BE2C (cell line): ENCODE measurements at regions not wholly inside any gene's neighbourhood (a gene's known extent, or its start where the extent isn't known, plus 50 kb on each side); places are given as distances from the start of the nearest gene placed in this dataset.

ENCODE experiments used
- DNase-seq: peaks from one replicate; pipeline ENCODE4 v3.0.0-alpha.2; 2020
- H3K27me3 ChIP-seq: fragments of 250-450 bp; sonication (Bioruptor Pico); 2 replicates; pipeline ENCODE4 v1.5.1; 2020; ENCODE audit warnings: mild to moderate bottlenecking
- H3K36me3 ChIP-seq: fragments of 250-450 bp; sonication (Bioruptor Pico); 2 replicates; pipeline ENCODE4 v1.5.1; 2020; ENCODE audit warnings: mild to moderate bottlenecking
- H3K4me1 ChIP-seq: fragments of 250-450 bp; sonication (Bioruptor Pico); 2 replicates; pipeline ENCODE4 v1.5.1; 2020
- H3K4me3 ChIP-seq: 2 replicates; pipeline ENCODE4 v1.5.1; 2011; ENCODE audit warnings: low read depth, low read length
- H3K9me3 ChIP-seq: fragments of 250-450 bp; sonication (Bioruptor Pico); 2 replicates; pipeline ENCODE4 v1.5.1; 2020
- CTCF ChIP-seq: IDR thresholded peaks from 2 replicates; pipeline ENCODE4 v1.5.1; 2012; ENCODE audit warnings: mild to moderate bottlenecking, low read depth, low read length

- Histone ChIP-seq H3K4me3 (no peak overlapping the region), H3K4me1 (no peaks in the 10 kb centered on the region), H3K36me3 (no peaks in the 10 kb centered on the region), H3K9me3 (no peaks in the 10 kb centered on the region), H3K27me3 (no peaks in the 10 kb centered on the region)
- TF ChIP-seq CTCF, result no peak
- DNase-seq, result no peak
These were observed 425.5 kb downstream of the RFC3 start for GRCh38 chr13:34243403-34243802.

DNA sequence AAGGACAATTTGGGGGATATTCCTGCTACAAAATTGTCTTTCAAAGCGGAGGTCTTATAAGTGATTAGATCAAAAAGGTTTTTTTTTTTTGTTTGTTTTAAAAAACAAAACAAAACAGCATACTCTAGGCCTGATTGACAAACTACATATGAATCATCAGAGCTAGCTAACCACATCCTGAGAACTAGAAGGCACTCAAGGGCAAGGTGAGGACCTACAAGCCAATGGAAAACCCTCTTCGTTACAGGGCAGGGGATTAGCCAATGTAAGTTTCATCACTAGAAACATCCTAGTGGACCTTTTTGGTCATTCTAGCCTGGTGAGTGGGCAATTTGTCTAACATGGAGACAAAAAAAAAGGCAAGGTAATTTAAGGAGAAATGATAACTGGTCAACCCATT lies 428.6 kb downstream of the RFC3 start:
- H3K4me3 ChIP-seq, result no peak overlapping the region
- TF ChIP-seq CTCF, result no peak
- no peak for DNase-seq

DNA sequence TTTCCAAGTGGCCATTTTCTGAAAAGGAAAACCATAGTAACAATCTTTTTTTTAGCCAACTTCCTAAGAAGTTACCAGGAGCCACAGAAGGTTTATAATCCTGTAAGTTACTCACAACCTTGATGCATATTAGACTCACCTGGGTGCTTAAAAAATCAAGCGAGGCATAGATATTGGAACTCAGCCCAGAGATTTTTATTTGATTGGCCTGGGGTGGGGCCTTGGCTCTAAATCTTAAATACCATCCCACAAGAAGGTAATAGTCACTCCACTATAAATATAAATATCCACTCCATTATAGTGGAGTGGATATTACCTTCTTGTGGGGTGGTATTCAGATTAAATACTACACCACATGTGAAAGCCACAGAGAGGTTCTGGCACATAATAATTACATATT lies 429.6 kb downstream of the RFC3 start:
- Histone ChIP-seq H3K9me3 (no peaks in the 10 kb centered on the region), H3K4me1 (no peaks in the 10 kb centered on the region), H3K27me3 (no peaks in the 10 kb centered on the region), H3K4me3 (no peak overlapping the region), H3K36me3 (no peaks in the 10 kb centered on the region)
- no peak for DNase-seq
- no peak for TF ChIP-seq CTCF

More for the DNA sequence above, 428.6 kb downstream of the RFC3 start:
- no peaks in the 10 kb centered on the region for H3K4me1 ChIP-seq
- no peaks in the 10 kb centered on the region for H3K9me3 ChIP-seq
- H3K36me3 ChIP-seq, result no peaks in the 10 kb centered on the region
- no peaks in the 10 kb centered on the region for H3K27me3 ChIP-seq

DNA sequence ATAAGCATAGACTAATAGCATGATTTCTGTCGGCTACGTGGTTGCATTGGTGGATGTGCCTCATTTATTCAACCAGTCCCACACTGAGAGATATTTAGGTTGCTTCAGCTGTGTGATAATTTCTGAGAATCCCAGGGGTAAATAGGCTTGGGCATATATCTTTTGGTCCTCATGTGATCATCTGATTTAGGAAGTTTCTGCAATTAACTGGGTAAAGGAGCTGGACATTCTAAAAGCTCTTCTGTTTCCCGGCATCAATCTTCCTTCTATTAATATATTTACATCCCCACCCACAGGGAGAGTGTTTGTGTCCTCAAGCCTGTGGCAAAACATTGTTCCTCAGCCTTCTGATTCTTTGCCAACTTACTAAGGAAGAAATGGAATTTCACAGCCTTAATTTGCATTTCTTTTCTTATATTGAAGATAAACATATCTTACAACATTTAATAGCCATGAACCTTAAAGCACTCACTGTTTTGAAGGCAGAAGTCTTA lies 431.6 kb downstream of the RFC3 start:
- Histone ChIP-seq H3K9me3 (no peaks in the 10 kb centered on the region), H3K4me1 (no peaks in the 10 kb centered on the region), H3K4me3 (no peak overlapping the region), H3K36me3 (no peaks in the 10 kb centered on the region), H3K27me3 (no peaks in the 10 kb centered on the region)
- DNase-seq, result no peak
- no peak for TF ChIP-seq CTCF

DNA sequence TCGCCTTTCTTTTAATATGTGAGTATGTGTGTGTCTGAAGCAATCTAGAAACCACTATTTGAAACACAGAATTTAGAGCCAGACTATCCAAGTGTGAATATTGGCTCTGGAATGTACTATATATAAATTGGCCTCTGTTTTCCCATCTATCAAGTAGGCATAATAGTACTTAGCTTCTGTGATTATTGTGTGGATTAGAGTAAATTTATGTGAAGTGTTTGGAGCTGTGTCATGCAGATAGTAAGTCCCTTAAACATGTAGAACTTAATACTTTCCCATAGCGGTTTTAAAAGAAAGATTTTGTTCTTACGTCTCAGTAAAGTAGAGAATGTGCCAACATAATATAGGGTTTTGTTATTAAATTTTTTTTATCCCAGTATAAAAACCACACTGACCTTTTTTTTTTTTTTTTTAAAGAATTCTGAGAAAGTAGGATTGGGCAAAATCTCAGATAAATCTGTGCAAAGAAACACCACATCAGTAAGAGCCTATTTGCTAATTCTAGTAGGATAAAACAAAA lies 432.3 kb downstream of the RFC3 start:
- Histone ChIP-seq H3K4me3 (no peak overlapping the region), H3K27me3 (no peaks in the 10 kb centered on the region), H3K9me3 (no peaks in the 10 kb centered on the region), H3K4me1 (no peaks in the 10 kb centered on the region), H3K36me3 (no peaks in the 10 kb centered on the region)
- TF ChIP-seq CTCF, result no peak
- no peak for DNase-seq

DNA sequence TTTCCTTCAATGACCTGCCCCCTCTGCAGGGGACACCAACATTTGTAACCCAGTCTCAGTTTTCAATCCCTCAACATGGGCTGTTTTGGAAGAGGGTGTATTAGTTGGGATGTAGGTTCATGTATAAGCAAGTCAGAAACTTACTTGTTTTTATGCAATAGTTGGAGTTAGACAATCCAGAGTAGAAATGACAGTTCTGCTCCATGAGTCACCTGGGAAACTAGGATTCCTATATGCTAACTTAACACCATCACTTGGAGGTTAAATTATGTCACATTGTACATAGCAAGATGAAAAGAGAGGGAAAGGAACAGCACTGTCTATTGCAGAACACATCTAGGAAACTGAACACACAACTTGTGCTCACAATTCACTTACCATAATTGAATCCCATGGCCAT lies 436.4 kb downstream of the RFC3 start:
- no peaks in the 10 kb centered on the region for H3K36me3 ChIP-seq
- H3K4me1 ChIP-seq, result no peaks in the 10 kb centered on the region
- H3K27me3 ChIP-seq, result no peaks in the 10 kb centered on the region
- no peak for DNase-seq
- no peaks in the 10 kb centered on the region for H3K9me3 ChIP-seq
- H3K4me3 ChIP-seq, result no peak overlapping the region
- TF ChIP-seq CTCF, result no peak
